ENCODE measurements at regions not wholly inside any gene's neighbourhood (a gene's known extent, or its start where the extent isn't known, plus 50 kb on each side); places are given as distances from the start of the nearest gene placed in this dataset.

- no peak for TF ChIP-seq CTCF (IDR thresholded peaks at IDR 0.05; ENCODE audit: insufficient read depth, low read depth, low read length)
- TF ChIP-seq EZH2 (IDR thresholded peaks at IDR 0.05; ENCODE audit: insufficient read depth, low read length) = no peak
Observed at GRCh38 chr21:27721675-27722074, 754.8 kb upstream of the ADAMTS5 start.
